GM12892 (cell line): ENCODE measurements at regions not wholly inside any gene's neighbourhood (a gene's known extent, or its start where the extent isn't known, plus 50 kb on each side); places are given as distances from the start of the nearest gene placed in this dataset.

ENCODE experiments used
- POLR2A ChIP-seq: IDR thresholded peaks from 2 replicates; pipeline ENCODE4 v1.6.1; 2011; ENCODE audit warnings: low read depth, low read length, control low read depth
- POLR2AphosphoS5 ChIP-seq: IDR thresholded peaks from 2 replicates; pipeline ENCODE4 v1.6.1; 2011; ENCODE audit warnings: low read depth, low read length, control low read depth
- TAF1 ChIP-seq: IDR thresholded peaks from 2 replicates; pipeline ENCODE4 v1.6.1; 2011; ENCODE audit warnings: low read depth, mild to moderate bottlenecking, control low read depth, low read length, borderline replicate concordance

DNA sequence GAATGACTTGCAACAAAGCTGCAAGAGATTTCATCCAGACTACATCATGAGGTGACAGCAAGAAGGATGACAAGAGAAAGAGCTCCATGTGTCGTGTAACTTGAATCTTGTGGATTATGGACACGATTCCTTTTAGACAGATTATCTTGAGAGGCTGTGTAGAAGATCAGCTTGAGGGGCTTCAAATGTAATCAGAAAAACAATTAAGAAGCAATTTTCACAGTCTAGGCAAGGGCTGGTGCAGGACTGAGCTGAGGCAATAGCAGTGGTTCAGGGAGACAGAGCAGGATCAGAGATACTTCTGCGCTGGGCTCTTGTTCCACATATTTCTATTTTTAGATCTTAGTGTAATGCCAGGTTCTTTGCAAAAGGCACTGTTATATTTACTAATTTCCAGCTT, 253.0 kb upstream of the COBL start:
- TF ChIP-seq POLR2A (no peak), POLR2AphosphoS5 (no peak), TAF1 (no peak)
